SK-N-SH (cell line): ENCODE measurements at regions not wholly inside any gene's neighbourhood (a gene's known extent, or its start where the extent isn't known, plus 50 kb on each side); places are given as distances from the start of the nearest gene placed in this dataset.
"Not testable (repeated sequence)": the region's sequence is repeated elsewhere in the genome, so short reads cannot be mapped to it uniquely, and the experiment has no call there.

Source experiments
- CTCF ChIA-PET: fragments of 300-600, 350-600 bp; formaldehyde crosslinking; extraction: SDS; loops from one replicate; lab custom pipeline; 2021; lab: Yijun Ruan, JAX
- POLR2A ChIA-PET: fragments of 350-600 bp; sonication (Branson Sonifier 250); formaldehyde crosslinking; extraction: SDS; loops from one replicate; lab custom pipeline; 2020; ENCODE audit warnings: antibody characterized with exemption, inconsistent platforms; lab: Yijun Ruan, JAX
- DNase-seq: peaks from one replicate; pipeline ENCODE4 v3.0.0; 2012
- H2AFZ ChIP-seq: fragments of 200-600 bp; sonication (generic); 2 replicates; pipeline ENCODE4 v1.8.1; 2016; ENCODE audit warnings: antibody characterized with exemption, mild to moderate bottlenecking, low read depth
- H3F3A ChIP-seq: fragments of 200-600 bp; sonication (generic); replicated peaks from 2 replicates; pipeline ENCODE3; 2016; ENCODE audit warnings: antibody characterized with exemption, mild to moderate bottlenecking; ENCODE audit not compliant: insufficient read depth
- H3K27ac ChIP-seq, 2 experiments: fragments of 200-500 bp in 1 of 2; fragments of 200-600 bp in 1 of 2; sonication (Bioruptor generic) in 1 of 2; sonication (generic), shearing (Covaris generic) in 1 of 2; 2 replicates each; pipeline versions ENCODE4 v1.5.1 to v1.6.1; 2014 to 2016; ENCODE audit warnings: low read depth in 2 of 2, inconsistent platforms in 1 of 2, low read length in 1 of 2, mild to moderate bottlenecking in 1 of 2, mixed read lengths in 1 of 2
- H3K27me3 ChIP-seq: fragments of 200-600 bp; sonication (generic), shearing (Covaris generic); 2 replicates; pipeline ENCODE4 v1.6.1; 2016; ENCODE audit warnings: mixed run types; ENCODE audit not compliant: insufficient read depth
- H3K36me3 ChIP-seq, 2 experiments: fragments of 200-500 bp in 1 of 2; fragments of 200-600 bp in 1 of 2; sonication (Bioruptor generic) in 1 of 2; sonication (generic) in 1 of 2; replicated peaks in 1 of 2; 2 replicates each; pipeline versions ENCODE3 to v1.5.1; 2014 to 2016; ENCODE audit warnings: low read length in 1 of 2, mild to moderate bottlenecking in 1 of 2; ENCODE audit not compliant: insufficient read depth in 2 of 2, control insufficient read depth in 1 of 2
- H3K4me1 ChIP-seq, 2 experiments: fragments of 200-500 bp in 1 of 2; fragments of 200-600 bp in 1 of 2; sonication (Bioruptor generic) in 1 of 2; sonication (generic), shearing (Covaris generic) in 1 of 2; 2 replicates each; pipeline versions ENCODE4 v1.5.1 to v1.6.1; 2014 to 2016; ENCODE audit warnings: low read depth in 1 of 2, low read length in 1 of 2, mixed run types in 1 of 2; ENCODE audit not compliant: insufficient read depth in 2 of 2, control insufficient read depth in 1 of 2
- H3K4me2 ChIP-seq: fragments of 200-600 bp; sonication (generic), shearing (Covaris generic); 2 replicates; pipeline ENCODE4 v1.6.1; 2017; ENCODE audit warnings: mixed run types
- H3K4me3 ChIP-seq, 2 experiments: fragments of 200-500 bp in 1 of 2; fragments of 200-600 bp in 1 of 2; sonication (Bioruptor generic) in 1 of 2; sonication (generic), shearing (Covaris generic) in 1 of 2; 2 replicates each; pipeline versions ENCODE4 v1.5.1 to v1.8.1; 2014 to 2016; ENCODE audit warnings: low read depth in 2 of 2, inconsistent platforms in 1 of 2, low read length in 1 of 2, mild to moderate bottlenecking in 1 of 2, mixed read lengths in 1 of 2, moderate library complexity in 1 of 2
- H3K79me2 ChIP-seq: fragments of 200-600 bp; sonication (generic); 2 replicates; pipeline ENCODE4 v1.8.1; 2017; ENCODE audit warnings: mild to moderate bottlenecking; ENCODE audit not compliant: insufficient read depth
- H3K9ac ChIP-seq: fragments of 200-600 bp; sonication (generic); 2 replicates; pipeline ENCODE4 v1.6.1; 2017; ENCODE audit warnings: mixed run types
- H3K9me2 ChIP-seq: fragments of 200-600 bp; sonication (generic); 2 replicates; pipeline ENCODE4 v1.6.1; 2017; ENCODE audit warnings: mixed run types
- H3K9me3 ChIP-seq: fragments of 200-600 bp; sonication (generic); 2 replicates; pipeline ENCODE4 v1.6.1; 2017; ENCODE audit warnings: mixed run types, mild to moderate bottlenecking, moderate library complexity
- H4K20me1 ChIP-seq: fragments of 200-600 bp; sonication (generic); 2 replicates; pipeline ENCODE4 v1.6.1; 2017; ENCODE audit warnings: mild to moderate bottlenecking, mixed run types; ENCODE audit not compliant: insufficient read depth
- FOSL2 ChIP-seq: IDR thresholded peaks from 2 replicates; pipeline ENCODE4 v1.4.0; 2012; ENCODE audit warnings: low read depth, mild to moderate bottlenecking, moderate library complexity, borderline replicate concordance
- GABPA ChIP-seq: IDR thresholded peaks from 2 replicates; pipeline ENCODE4 v1.4.0; 2012; ENCODE audit warnings: low read depth, mild to moderate bottlenecking
- GATA2 ChIP-seq: sonication (generic); formaldehyde crosslinking; IDR thresholded peaks from 2 replicates; pipeline ENCODE4 v1.5.0; 2020; ENCODE audit warnings: mild to moderate bottlenecking, missing genetic modification reagents
- MXI1 ChIP-seq: IDR thresholded peaks from 2 replicates; pipeline ENCODE4 v1.6.1; 2012; ENCODE audit warnings: mild to moderate bottlenecking, low read depth, low read length, improper control_type of control experiment
- NRF1 ChIP-seq: IDR thresholded peaks from 2 replicates; pipeline ENCODE4 v1.6.1; 2012; ENCODE audit warnings: low read depth, mild to moderate bottlenecking, low read length
- SIN3A ChIP-seq: IDR thresholded peaks from 2 replicates; pipeline ENCODE4 v1.6.1; 2012; ENCODE audit warnings: low read depth, mild to moderate bottlenecking, low read length, moderate library complexity, borderline replicate concordance
- SMC3 ChIP-seq: IDR thresholded peaks from 2 replicates; pipeline ENCODE4 v1.6.1; 2012; ENCODE audit warnings: low read depth, low read length, improper control_type of control experiment
- TCF12 ChIP-seq: IDR thresholded peaks from 2 replicates; pipeline ENCODE4 v1.4.0; 2012
- USF1 ChIP-seq: IDR thresholded peaks from 2 replicates; pipeline ENCODE4 v1.4.0; 2012; ENCODE audit warnings: low read depth, borderline replicate concordance
- USF2 ChIP-seq: fragments of 150-350 bp; IDR thresholded peaks from 2 replicates; pipeline ENCODE4 v1.6.1; 2017; ENCODE audit warnings: antibody characterized with exemption, low read length, low read depth, borderline replicate concordance
- ZBTB33 ChIP-seq: IDR thresholded peaks from 2 replicates; pipeline ENCODE4 v1.4.0; 2012; ENCODE audit warnings: low read depth, borderline replicate concordance
- WGBS: methylation state at CpG from one replicate; pipeline ENCODE4 v1.1.6; 2017; ENCODE audit warnings: low lambda C conversion rate; 5-methylcytosine and 5-hydroxymethylcytosine counted together

- H4K20me1 ChIP-seq, CTCF ChIA-PET, H3K79me2 ChIP-seq, H3K36me3 ChIP-seq, H3K27me3 ChIP-seq, H3K9me3 ChIP-seq, POLR2A ChIA-PET, H3K4me3 ChIP-seq, H3K9me2 ChIP-seq, H3K9ac ChIP-seq, H3K4me2 ChIP-seq, H3F3A ChIP-seq, H3K27ac ChIP-seq, DNase-seq, H2AFZ ChIP-seq: not testable (repeated sequence)
- 81% methylated on average over 4 of the region's 4 CpGs for WGBS
- H3K4me1 ChIP-seq = peaks cover 0 to 14% of the 10 kb centered on the region in 2 experiments; a peak in 1 of 4 replicates
Measured at GRCh38 chr15:77895145-77895544, 182.4 kb downstream of the TBC1D2B start.

GRCh38 chr15:77893671-77894640 lies 183.6 kb downstream of the TBC1D2B start:
- DNase-seq, H4K20me1 ChIP-seq, H3K9me2 ChIP-seq, H3K4me3 ChIP-seq, H3K9ac ChIP-seq, POLR2A ChIA-PET, H3K27ac ChIP-seq, H3K36me3 ChIP-seq, H3K27me3 ChIP-seq, H2AFZ ChIP-seq, H3K79me2 ChIP-seq, H3F3A ChIP-seq, H3K4me2 ChIP-seq, H3K9me3 ChIP-seq: not testable (repeated sequence)
- peaks cover 0 to 14% of the 10 kb centered on the region in 2 experiments; a peak in 1 of 4 replicates for H3K4me1 ChIP-seq
- CTCF ChIA-PET = interaction anchor here (1.5 kb wide), 1 partner anchor 9 kb away, joined by 10 read pairs; no protein-coding TSS in a partner anchor
- WGBS = 87% methylated on average over 36 of the region's 52 CpGs

GRCh38 chr15:77893246-77893645 lies 184.3 kb downstream of the TBC1D2B start:
- H3F3A ChIP-seq, H3K9me3 ChIP-seq, H3K27me3 ChIP-seq, POLR2A ChIA-PET, H3K9me2 ChIP-seq, H3K4me3 ChIP-seq, H3K9ac ChIP-seq, H2AFZ ChIP-seq, H3K79me2 ChIP-seq, H3K4me2 ChIP-seq, DNase-seq, H4K20me1 ChIP-seq, H3K27ac ChIP-seq, H3K36me3 ChIP-seq: not testable (repeated sequence)
- H3K4me1 ChIP-seq = peaks cover 0 to 14% of the 10 kb centered on the region in 2 experiments; a peak in 1 of 4 replicates
- WGBS = 96% methylated on average over 4 of the region's 7 CpGs
- CTCF ChIA-PET = interaction anchor here (1.5 kb wide), 1 partner anchor 9 kb away, joined by 10 read pairs; no protein-coding TSS in a partner anchor

- Histone ChIP-seq H3K9me2 (no peaks in the 10 kb centered on the region), H3K4me2 (no peak overlapping the region), H2AFZ (no peak overlapping the region), H3K4me1 (peaks cover under 1 to 15% of the 10 kb centered on the region in 2 experiments; a peak in 1 of 4 replicates), H3K4me3 (no peak overlapping the region), H3K9ac (no peak overlapping the region), H3K27ac (no peak overlapping the region), H3K36me3 (no peaks in the 10 kb centered on the region), H3K79me2 (no peaks in the 10 kb centered on the region), H3K9me3 (no peaks in the 10 kb centered on the region), H3F3A (peaks cover 2% of the 10 kb centered on the region), H4K20me1 (no peaks in the 10 kb centered on the region), H3K27me3 (no peaks in the 10 kb centered on the region)
- WGBS = 84% methylated on average over 2 of the region's 3 CpGs
- no peak for DNase-seq
- ChIA-PET CTCF (interaction anchor here (1.5 kb wide), 1 partner anchor 10 kb away, joined by 10 read pairs; no protein-coding TSS in a partner anchor), POLR2A (no interaction called here)
- TF ChIP-seq SMC3 (no peak), NRF1 (no peak), TCF12 (no peak), GATA2 (CRISPR knock-in tag) (no peak), USF1 (no peak), GABPA (no peak), USF2 (no peak), SIN3A (no peak), ZBTB33 (no peak), FOSL2 (no peak), MXI1 (no peak)
Measured at GRCh38 chr15:77892335-77892734, 185.2 kb downstream of the TBC1D2B start.
